SW480 (cell line): ENCODE measurements at regions not wholly inside any gene's neighbourhood (a gene's known extent, or its start where the extent isn't known, plus 50 kb on each side); places are given as distances from the start of the nearest gene placed in this dataset.
A peak's percentile ranks its signal among the peaks of the same experiment; 100 is the strongest.
"Not testable (repeated sequence)": the region's sequence is repeated elsewhere in the genome, so short reads cannot be mapped to it uniquely, and the experiment has no call there.

Experiments used
- DNase-seq: peaks from one replicate; pipeline ENCODE4 v3.0.0-alpha.2; 2016; ENCODE audit warnings: low spot score

DNA sequence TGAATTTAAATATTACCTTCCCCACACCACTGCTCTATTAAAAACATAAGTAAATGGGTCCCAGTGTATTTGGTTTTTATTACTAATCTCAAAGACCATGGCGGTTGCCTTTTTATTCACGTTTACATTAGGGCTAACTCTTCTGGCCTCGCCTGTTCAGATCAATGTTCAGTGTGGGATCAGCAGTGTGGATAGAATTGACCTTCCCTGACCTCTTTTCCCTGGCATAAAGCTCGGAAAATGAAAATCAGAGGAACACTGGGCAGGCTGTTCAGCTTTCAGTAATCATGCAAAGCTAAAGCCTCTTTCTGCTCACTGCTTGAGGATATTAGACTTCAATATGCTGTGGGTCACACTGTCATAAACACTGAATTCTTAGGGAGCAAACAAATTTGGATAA lies 422.6 kb upstream of the ONECUT1 start:
- DNase-seq = no peak

- no peak for DNase-seq
Measured at GRCh38 chr15:53210653-53211052, 420.5 kb upstream of the ONECUT1 start.

- DNase-seq = no peak
Measured at GRCh38 chr15:53209396-53210042, 419.4 kb upstream of the ONECUT1 start.

- DNase-seq = no peak
Measured at GRCh38 chr15:53208751-53209150, 418.6 kb upstream of the ONECUT1 start.

GRCh38 chr15:53203454-53203853 lies 413.3 kb upstream of the ONECUT1 start:
- no peak for DNase-seq

GRCh38 chr15:53202876-53203275 lies 412.7 kb upstream of the ONECUT1 start:
- DNase-seq = no peak

- peak; percentile 29 for DNase-seq
Measured at GRCh38 chr15:53197426-53197839, 407.3 kb upstream of the ONECUT1 start.

DNA sequence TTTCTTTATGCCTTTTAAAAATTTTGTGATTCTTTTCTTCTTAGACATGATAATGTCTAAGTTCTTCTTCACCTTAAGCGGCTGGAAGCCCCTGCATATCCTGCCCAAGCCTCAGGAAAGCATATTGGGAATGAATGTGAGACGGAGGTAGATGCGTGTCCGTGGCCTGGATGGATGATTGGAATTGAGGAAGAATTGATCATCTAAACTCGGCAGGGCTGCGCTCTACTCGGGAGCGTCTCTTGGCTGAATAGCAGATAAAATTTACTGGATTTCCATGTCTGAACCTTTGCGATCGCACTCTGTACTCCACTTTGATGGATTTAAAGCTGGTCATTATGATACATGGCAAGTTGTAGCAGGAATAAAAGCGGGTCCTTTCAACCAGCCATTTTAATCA lies 406.7 kb upstream of the ONECUT1 start:
- no peak for DNase-seq

DNA sequence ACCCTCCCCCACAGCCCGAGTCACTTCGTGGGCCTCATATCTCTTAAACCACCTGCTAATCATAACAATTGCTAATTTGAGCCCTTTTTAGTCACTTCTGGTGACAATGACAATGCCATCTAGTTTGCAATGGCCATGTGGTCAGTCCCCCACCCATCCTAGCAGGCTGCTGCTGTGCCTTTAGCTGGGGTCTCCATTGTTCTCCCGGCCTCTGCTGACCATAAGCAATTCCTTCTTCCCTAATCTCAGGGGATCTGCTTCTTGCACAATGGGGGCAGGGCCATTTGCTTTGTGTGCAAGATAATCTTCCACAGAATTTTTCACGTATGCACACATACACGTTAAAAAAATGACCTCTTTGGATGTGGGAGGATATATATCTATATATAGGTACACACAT lies 406.1 kb upstream of the ONECUT1 start:
- DNase-seq = no peak

DNA sequence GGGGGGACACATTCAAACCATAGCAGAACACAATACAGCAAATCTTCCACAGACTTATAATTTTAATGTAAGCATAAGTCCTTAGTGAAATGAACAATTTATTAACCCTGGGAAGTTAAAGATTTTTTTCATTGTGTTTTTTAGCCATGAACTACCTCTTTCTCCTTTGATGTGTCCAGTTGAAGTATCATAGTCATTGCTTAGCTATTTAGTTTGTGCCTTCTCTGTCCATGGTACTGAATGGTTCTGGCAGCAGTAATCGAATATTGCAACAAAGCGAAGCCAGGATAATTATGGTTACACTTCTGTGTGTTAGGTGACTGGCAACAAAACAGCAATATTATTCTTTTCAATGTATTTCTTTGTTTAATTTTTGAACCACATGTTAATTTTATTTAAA lies 403.0 kb upstream of the ONECUT1 start:
- DNase-seq = peak; percentile 20

DNA sequence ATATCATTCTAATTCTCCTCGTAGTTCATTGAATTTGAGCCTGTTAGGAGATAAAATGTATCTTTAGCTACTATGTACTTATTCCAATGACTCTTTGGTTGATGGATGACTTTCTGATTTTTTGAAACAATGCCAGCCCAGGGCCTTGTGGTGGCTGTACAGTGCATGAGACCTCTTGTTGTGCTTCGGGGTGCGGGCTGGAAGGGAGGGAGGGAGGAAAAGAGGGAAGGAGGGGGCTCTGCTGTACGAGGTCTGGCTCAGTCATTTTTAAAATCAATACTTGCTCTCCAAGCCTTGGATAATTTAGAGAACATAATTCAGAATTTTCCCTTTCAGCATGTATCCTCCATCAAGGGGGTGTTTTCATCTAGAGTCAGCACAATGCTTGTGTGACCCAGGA lies 399.7 kb upstream of the ONECUT1 start:
- DNase-seq = no peak

DNA sequence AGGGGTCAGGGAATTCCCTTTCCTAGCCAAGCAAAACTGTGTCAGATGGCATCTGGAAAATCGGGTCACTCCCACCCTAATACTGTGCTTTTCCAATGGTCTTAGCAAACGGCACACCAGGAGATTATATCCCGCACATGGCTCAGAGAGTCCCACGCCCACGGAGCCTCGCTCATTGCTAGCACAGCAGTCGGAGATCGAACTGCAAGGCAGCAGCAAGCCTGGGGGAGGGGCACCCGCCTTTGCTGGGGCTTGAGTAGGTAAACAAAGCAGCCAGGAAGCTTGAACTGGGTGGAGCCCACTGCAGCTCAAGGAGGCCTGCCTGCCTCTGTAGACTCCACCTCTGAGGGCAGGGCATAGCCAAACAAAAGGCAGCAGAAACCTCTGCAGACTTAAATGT lies 393.3 kb upstream of the ONECUT1 start:
- DNase-seq = not testable (repeated sequence)

- no peak for DNase-seq
Measured at GRCh38 chr15:53171571-53171970, 381.4 kb upstream of the ONECUT1 start.

DNA sequence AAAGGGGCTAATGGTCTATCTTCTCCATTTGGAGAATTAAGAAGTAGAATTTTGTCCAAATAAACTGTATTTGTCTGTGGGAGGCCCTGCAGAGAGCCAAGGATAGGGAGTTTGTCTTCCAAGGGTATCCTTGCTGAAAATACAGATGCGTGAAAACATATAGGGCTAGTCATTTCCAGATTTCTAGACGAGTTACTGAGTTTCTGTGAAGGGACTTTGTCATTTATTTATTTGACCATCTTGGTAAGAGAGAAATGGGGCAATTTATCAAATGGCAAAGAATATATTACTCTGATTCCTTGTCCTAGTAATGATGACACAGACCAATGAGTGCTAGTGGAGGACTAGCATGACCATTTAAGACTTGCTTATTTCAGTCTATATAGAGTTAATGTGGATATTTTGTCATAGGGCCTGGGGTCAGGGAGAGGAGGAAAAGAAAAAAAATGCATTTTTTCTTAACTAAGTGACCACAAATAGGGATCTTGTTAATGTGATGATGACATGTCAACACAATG lies 376.6 kb upstream of the ONECUT1 start:
- no peak for DNase-seq

DNA sequence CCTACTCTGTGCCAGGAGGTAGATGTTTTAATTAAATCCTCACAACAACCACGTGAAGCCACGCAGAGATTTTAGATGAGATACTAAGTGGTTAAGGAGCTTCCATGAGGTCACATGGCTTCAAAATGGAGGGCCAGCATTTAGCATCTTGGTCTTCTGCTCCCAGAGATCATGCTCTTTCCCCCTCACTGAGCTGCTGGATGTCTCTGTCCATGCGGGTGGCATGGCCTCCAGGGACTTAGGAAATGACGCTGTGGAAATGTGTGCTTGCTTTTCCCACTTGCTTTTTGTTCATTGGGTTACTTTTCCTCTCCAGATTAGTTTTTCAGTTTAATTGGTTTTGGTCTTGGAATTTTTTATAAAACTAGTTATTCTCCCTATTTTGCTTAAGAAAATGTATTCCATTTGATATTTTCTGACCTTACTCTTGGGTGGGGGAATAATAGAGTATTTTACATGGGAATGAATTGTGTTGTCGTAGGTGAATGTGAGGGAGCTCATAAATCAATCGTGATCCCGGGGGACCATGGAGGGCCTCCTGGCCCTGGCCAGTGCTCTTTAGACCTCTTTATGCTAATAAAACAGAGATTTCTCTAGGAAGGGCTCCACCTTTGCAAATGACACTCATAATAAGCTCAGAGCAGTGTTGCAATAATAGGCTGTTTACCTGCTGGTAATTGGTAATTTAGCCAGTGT lies 376.0 kb upstream of the ONECUT1 start:
- DNase-seq = no peak

GRCh38 chr15:53160092-53160704 lies 370.1 kb upstream of the ONECUT1 start:
- DNase-seq = no peak

DNA sequence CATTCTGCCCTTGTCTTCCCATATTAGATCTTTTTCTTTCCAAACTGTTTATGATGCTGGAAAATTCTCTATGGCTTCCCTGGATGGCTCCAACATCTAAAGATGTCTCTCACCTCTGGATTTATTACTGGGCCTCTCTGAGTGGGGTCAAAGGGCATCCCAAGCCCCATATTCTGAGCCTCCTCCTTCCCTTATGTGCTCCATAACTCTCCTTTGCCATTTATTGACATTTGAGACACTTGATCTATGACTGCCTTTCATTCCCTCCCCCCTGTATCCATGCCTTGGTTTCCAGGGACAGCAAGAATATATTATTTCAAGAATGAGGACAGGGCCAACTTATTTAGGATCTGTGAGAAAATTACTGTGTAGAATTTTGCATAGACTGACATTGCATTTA lies 369.3 kb upstream of the ONECUT1 start:
- DNase-seq = no peak

GRCh38 chr15:53158995-53159394 lies 368.9 kb upstream of the ONECUT1 start:
- DNase-seq = no peak

DNA sequence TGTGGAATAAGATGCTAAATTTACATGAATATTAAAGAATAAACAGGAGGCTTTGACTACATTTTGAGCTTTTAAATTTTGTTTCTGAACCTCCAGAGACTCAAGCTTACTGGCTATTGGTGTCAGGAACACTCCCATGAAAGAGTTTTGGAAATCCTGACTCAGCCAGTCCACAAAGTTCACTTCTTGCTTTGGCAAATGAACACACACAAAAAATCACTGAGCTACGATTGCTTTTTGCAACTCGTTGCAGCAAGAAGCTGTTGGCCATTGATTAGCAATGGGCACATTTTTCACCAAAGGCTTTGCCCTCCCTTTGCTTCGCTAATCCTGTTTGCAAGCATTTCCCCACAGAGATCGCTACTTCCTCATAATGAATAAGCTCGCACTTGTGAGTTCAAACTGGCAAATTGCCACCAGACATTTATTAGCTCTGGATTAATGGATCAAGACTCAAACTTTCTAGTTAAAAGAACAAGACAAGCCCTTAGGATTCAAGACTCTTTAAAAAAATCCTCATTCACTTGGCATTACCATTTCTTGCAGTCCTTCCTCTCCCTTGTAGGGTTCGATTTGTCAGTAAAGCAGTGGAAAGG lies 343.2 kb upstream of the ONECUT1 start:
- no peak for DNase-seq

GRCh38 chr15:53130943-53131342 lies 340.8 kb upstream of the ONECUT1 start:
- DNase-seq = no peak

DNA sequence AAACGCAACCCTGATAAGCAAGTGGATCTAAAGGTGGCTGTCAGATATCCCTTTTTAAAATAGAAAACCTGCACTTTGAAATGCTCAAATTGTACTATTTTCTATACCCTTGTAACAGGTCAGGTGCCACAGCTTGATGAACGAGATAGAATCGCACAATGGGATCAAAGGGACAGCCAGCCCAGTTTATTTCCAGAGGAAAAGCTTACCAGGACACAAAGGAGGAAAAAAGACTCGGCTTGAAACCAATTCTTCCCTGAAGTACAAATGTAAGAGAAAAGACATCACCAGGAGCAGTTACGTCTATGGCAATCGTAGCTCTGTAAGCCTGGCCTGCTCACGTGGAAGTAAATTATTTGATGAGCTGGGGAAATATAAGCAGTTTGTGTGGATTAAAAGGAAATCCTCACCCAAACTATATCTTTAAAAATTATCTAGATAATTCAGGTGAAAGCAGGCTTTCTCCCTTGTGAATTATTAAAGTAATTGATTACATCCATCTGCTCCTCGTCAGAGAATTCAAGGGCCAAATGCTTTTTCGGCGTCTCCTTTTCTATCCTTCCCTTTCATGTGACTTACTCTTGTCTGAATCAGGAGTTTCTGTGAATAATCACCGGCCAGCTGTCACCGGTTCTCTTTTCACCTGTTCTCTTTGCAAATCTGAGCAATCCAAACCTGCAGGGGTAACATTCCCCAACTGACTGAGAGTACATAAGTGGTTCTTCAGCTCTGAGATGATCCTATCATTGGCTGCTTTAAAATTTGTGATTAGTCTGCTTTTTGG lies 339.2 kb upstream of the ONECUT1 start:
- no peak for DNase-seq

GRCh38 chr15:53128652-53129051 lies 338.5 kb upstream of the ONECUT1 start:
- DNase-seq = no peak
